H1 (cell line): ENCODE measurements at regions not wholly inside any gene's neighbourhood (a gene's known extent, or its start where the extent isn't known, plus 50 kb on each side); places are given as distances from the start of the nearest gene placed in this dataset.

Experiments used
- FOSL1 ChIP-seq: IDR thresholded peaks from 2 replicates; pipeline ENCODE4 v1.6.1; 2011; ENCODE audit warnings: mild to moderate bottlenecking, low read depth, low read length, moderate library complexity; ENCODE audit not compliant: insufficient read depth
- KDM5A ChIP-seq: fragments of 200-600 bp; IDR thresholded peaks from 2 replicates; pipeline ENCODE4 v1.7.1; 2012; ENCODE audit warnings: mild to moderate bottlenecking, low read length, inconsistent platforms, mixed read lengths
- SUZ12 ChIP-seq: fragments of 200-600 bp; sonication (generic); IDR thresholded peaks from 2 replicates; pipeline ENCODE4 v1.6.1; 2012; ENCODE audit warnings: mild to moderate bottlenecking, inconsistent platforms, low read length, moderate library complexity, mixed read lengths

GRCh38 chr12:24246934-24247333 is 297.5 kb upstream of the SOX5 start (continued):
- TF ChIP-seq SUZ12 (no peak), FOSL1 (no peak), KDM5A (no peak)
